HUDEP-2 (cell line): ENCODE measurements at regions not wholly inside any gene's neighbourhood (a gene's known extent, or its start where the extent isn't known, plus 50 kb on each side); places are given as distances from the start of the nearest gene placed in this dataset.

ENCODE experiments used
- DNase-seq, 76 experiments: peaks; one replicate each; lab custom pipeline; 2025; ENCODE audit not compliant: unreplicated experiment in 76 of 76; lab: John Stamatoyannopoulos, UW

GRCh38 chr14:76551906-76552305 lies 176.0 kb downstream of the ESRRB start:
- no peak for DNase-seq

- DNase-seq, result peak in 7 of 76 experiments; percentile 3 to 19 (median 7)
Observed at GRCh38 chr14:76564471-76565422, 188.8 kb downstream of the ESRRB start.

GRCh38 chr14:76566439-76566838 lies 190.5 kb downstream of the ESRRB start:
- DNase-seq, result no peak

DNA sequence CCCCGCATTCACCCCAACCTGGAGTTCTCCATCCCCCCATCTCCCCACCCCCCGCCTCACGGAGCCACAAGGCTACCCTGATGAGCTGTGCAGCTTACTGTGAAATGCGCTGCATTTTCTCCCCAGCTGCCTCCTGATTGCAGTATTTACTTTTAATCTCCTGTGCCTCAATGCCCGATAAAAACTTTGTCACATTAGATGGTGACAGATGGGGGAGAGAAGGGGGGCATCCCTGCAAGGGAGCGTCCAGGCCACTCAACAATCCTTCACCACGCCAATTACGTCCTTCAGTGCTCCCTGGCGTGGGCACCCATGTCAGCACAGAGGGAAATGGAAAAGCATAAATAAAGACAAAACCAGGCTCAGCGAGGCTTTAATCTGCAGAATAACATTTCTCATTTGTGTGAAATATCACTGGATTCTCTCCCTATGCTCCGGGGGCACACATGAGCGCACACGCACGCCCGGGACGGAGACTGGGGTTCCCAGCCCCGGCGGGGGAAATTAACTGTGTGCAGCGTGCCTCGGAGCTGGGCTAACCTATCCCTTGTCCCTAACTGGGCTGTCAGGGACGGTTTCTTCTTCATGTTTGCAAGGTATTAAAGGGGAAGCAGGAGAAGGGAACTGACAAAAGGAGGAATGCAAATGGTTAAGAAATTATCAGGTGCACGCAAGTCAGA lies 186.7 kb upstream of the VASH1 start:
- no peak for DNase-seq

GRCh38 chr14:76575108-76575507 lies 186.2 kb upstream of the VASH1 start:
- DNase-seq, result no peak

DNA sequence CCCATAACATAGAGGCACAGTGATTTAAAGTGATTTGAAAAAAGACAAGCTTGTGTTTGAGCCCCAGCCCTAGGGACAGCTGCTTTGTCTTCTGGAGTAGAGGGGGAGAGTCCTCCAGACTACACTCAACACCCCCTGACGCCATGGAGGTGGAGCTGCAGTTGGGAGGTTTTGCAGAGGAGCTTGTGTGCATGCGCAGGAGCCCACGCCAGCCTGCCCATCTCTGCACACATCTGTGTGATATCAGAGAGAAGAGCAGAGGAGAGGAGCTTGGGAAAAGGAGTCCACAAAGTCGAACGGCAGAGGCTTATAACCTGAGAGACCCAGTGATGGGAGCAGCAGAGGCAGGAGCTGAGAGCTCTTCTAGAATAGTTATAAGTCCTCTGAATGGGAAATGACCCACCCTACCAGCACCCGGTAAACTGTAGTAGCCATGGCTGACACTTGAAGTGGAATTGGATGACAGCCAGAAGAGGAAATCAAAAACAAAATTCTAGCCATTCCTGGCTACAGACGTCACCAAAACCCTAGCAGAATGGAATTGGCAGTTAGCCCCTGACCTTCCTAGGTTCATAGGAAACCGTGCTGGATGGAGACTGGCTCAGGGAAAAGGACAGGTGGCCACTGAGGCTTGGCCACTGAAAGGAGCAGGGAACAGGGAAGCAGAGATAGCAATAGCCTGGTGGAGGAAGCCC lies 185.1 kb upstream of the VASH1 start:
- no peak for DNase-seq

- no peak for DNase-seq
Observed at GRCh38 chr14:76577090-76577489, 184.2 kb upstream of the VASH1 start.

DNA sequence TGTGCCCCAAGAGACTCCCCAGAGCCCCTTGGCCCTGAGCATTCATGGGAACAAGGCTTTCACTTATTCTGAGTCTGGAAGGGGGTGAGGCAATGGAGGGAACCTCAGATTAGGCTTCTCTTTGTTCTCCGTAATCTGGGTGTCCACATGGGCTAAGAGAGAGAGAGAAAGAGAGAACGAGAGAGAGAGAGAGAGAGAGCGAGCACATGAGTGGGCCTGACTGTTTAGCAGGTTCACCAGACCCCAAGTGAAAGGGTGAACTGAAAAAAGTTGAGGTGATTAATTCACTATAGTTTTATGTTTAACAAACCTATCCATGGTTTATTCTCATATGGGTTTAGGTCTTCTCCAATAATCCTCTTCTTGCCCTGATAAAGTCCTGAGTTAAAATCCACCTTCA lies 183.4 kb upstream of the VASH1 start:
- DNase-seq, result no peak

DNA sequence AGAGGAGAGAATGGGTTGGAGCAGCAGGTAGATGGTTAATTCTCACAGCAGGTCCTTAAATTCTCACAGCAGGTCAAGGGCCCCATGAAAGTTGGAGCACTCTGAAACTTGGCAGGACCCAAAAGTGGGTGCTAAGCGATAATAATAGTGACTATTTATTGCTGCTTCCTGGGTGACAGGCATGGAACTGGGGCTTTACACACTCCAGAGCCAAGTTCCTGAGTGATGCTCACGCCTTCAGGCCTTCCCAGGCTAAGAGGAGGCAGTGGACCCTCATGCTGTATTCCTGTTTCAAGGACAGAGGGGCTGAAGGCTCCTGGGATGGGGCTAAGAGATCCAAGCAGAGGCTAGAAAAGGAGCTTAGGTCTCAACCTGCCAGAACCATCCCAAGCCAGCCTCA lies 180.9 kb upstream of the VASH1 start:
- no peak for DNase-seq

DNA sequence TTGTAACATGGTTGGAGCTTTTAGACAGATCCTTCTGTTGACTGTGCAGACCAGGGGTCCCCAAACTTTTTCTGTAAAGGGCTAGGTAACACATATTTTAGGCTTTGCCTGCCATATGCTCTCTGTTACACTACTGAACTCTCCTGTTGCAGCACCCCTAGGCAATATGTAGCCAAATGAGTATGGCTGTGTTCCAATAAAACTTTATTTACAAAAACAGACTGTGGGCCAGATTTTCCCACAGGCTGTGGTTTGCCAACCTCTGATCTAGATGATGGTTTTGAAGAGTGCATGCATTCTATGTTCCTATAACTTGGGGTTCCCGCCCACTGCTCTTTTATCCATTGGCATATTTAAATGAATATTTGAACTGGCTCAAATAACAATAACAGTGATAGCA lies 180.3 kb upstream of the VASH1 start:
- DNase-seq, result no peak

GRCh38 chr14:76581592-76581991 lies 179.7 kb upstream of the VASH1 start:
- no peak for DNase-seq

DNA sequence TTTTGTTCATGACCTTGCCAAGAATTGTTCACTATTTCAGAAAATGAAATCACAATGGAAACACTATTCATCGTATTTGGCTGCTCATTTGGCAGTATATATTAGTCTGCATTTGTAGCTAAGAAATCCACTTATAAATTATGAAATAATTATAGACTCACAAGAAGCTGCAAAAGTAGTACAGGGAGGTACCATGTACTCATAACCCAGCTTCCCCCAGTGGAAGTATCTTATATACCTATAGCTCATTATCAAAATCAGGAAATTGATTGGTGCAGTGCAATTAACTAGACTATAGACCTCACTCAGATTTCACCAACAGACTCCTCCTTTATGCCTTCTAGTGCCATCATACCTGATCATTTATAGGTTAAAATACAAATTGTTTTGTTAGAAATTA lies 178.8 kb upstream of the VASH1 start:
- no peak for DNase-seq

DNA sequence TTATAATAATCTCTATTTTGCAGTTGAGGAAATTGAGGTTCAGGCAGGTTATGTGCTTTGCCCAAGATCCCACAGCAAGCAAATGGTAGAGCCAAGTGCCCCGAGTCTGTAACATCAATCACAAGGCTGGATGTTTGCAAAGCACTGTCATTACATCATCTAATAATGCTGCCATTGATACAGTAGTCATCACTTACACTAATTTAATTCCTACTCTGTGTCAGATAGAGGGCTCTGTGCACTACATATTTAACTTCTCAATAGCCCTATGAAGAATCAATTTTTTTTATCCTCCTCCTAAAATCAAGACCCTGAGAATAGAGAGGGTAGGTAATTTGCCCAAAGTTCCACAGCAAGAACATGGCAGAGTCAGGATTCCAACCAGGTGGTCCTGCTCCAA lies 178.1 kb upstream of the VASH1 start:
- DNase-seq, result no peak

- DNase-seq, result no peak
Observed at GRCh38 chr14:76583805-76584204, 177.5 kb upstream of the VASH1 start.

GRCh38 chr14:76584271-76584702 lies 177.0 kb upstream of the VASH1 start:
- no peak for DNase-seq

GRCh38 chr14:76585616-76586015 lies 175.7 kb upstream of the VASH1 start:
- no peak for DNase-seq

GRCh38 chr14:76589246-76589645 lies 172.0 kb upstream of the VASH1 start:
- no peak for DNase-seq

DNA sequence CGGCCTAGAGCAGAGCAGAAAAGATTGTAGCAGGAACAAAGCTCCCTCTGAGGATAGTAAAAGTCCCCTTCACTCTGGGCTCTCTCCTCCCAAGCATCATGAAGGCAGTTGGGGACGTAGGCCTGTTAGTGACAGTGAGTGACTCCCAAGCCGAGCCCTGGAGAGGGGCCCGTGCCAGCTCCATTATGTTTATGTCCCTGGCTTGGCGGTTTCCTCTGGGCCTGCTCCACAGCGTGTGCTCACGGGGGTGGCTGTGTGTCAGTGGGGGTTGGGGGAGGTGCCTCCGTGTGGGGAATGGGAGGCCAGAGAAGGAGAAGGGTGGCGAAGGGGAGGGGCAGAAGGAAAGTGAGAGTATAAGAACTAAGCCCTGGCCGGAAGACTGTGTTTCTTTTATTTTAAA lies 170.0 kb upstream of the VASH1 start:
- DNase-seq, result no peak

DNA sequence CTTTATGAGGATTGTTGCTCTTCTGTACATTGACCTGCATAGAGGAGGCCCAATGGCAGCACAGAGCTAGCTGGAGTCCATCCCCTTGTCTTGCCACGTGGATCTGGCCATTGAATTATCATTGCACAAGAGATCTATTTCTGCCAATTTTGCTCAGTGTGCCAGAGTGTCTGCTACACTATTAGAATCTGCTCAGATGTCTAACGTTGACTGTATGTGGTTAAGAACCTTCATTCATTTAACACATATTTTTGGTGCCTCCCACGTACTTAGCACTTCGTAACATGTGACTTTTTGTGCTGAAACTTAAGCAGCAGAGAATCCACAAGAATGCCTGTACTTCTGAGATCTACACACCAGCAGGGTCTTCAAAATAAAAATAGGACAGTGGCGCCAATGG lies 166.0 kb upstream of the VASH1 start:
- no peak for DNase-seq

- no peak for DNase-seq
Observed at GRCh38 chr14:76597387-76597786, 163.9 kb upstream of the VASH1 start.

DNA sequence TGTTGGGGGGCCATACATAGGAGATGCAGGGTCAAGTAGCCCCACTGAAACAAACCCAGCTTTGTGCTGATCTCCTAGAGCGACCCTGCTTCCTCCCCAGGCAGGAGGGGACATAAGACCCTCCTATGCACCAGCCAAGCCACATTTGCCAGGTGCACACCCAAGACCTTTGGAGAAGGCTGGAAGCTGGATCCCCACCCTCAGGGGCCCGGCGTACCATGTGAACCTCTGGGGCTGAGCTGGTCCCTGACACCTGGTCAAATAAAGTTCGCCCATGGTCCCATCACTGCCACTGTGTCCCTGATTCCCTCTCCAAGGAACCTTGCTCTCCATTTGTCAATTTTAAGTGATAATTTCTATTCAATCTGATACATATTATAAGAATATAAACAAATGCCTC lies 162.1 kb upstream of the VASH1 start:
- DNase-seq, result no peak
